Fibroblast of lung (primary cell): ENCODE measurements at regions not wholly inside any gene's neighbourhood (a gene's known extent, or its start where the extent isn't known, plus 50 kb on each side); places are given as distances from the start of the nearest gene placed in this dataset.

Experiments
- EZH2 ChIP-seq: IDR thresholded peaks from 2 replicates; pipeline ENCODE4 v1.5.1; 2012; ENCODE audit warnings: low read length, control low read depth, mild to moderate bottlenecking; ENCODE audit errors: missing control alignments
- TF ChIP-seq, protein P1 (sequence below), 2 donors: IDR thresholded peaks in 1 of 2; conservative IDR thresholded peaks in 1 of 2; 1 replicate in 1 of 2; 2 replicates in 1 of 2; pipeline ENCODE4 v1.5.1; 2011 to 2012; ENCODE audit warnings: low read length in 2 of 2, control low read depth in 1 of 2, inconsistent platforms in 1 of 2, low read depth in 1 of 2, mild to moderate bottlenecking in 1 of 2

DNA sequence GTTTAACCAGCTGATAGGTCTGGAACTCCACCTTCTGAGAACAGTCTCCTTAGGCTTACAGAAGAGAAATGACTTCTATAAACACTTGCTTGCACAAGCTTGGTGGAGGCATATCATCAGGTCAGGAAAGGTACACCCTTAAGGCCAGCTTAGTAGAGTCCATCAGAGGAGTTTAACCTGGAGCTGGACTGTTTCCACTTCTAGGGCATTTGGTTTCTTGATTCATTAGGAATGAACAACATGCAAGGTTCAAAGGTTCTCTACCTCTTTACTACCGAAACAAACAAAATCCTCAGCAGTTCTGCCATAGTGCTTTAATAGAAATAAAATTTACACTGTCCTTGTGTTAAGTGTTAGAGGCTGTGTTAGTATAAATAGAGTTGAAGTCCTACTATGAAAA, 171.4 kb upstream of the NPY2R start:
- TF ChIP-seq, protein P1, sequence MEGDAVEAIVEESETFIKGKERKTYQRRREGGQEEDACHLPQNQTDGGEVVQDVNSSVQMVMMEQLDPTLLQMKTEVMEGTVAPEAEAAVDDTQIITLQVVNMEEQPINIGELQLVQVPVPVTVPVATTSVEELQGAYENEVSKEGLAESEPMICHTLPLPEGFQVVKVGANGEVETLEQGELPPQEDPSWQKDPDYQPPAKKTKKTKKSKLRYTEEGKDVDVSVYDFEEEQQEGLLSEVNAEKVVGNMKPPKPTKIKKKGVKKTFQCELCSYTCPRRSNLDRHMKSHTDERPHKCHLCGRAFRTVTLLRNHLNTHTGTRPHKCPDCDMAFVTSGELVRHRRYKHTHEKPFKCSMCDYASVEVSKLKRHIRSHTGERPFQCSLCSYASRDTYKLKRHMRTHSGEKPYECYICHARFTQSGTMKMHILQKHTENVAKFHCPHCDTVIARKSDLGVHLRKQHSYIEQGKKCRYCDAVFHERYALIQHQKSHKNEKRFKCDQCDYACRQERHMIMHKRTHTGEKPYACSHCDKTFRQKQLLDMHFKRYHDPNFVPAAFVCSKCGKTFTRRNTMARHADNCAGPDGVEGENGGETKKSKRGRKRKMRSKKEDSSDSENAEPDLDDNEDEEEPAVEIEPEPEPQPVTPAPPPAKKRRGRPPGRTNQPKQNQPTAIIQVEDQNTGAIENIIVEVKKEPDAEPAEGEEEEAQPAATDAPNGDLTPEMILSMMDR (conservative IDR thresholded peaks at IDR 0.05 in 1 of 2, IDR thresholded peaks at IDR 0.05 in 1 of 2; ENCODE audit: low read depth in 1 of 2, low read length in 2 of 2): no peak
- TF ChIP-seq EZH2: no peak
